ENCODE measurements at regions not wholly inside any gene's neighbourhood (a gene's known extent, or its start where the extent isn't known, plus 50 kb on each side); places are given as distances from the start of the nearest gene placed in this dataset.

- TF ChIP-seq, protein P1, sequence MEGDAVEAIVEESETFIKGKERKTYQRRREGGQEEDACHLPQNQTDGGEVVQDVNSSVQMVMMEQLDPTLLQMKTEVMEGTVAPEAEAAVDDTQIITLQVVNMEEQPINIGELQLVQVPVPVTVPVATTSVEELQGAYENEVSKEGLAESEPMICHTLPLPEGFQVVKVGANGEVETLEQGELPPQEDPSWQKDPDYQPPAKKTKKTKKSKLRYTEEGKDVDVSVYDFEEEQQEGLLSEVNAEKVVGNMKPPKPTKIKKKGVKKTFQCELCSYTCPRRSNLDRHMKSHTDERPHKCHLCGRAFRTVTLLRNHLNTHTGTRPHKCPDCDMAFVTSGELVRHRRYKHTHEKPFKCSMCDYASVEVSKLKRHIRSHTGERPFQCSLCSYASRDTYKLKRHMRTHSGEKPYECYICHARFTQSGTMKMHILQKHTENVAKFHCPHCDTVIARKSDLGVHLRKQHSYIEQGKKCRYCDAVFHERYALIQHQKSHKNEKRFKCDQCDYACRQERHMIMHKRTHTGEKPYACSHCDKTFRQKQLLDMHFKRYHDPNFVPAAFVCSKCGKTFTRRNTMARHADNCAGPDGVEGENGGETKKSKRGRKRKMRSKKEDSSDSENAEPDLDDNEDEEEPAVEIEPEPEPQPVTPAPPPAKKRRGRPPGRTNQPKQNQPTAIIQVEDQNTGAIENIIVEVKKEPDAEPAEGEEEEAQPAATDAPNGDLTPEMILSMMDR (IDR thresholded peaks at IDR 0.05 in 4 of 5, conservative IDR thresholded peaks at IDR 0.05 in 1 of 5) = no peak
- TF ChIP-seq POLR2A (IDR thresholded peaks at IDR 0.05) = no peak
Observed at GRCh38 chr5:92265804-92266203, 882.7 kb upstream of the ARRDC3 start.
